ENCODE measurements at regions not wholly inside any gene's neighbourhood (a gene's known extent, or its start where the extent isn't known, plus 50 kb on each side); places are given as distances from the start of the nearest gene placed in this dataset.
A peak's percentile ranks its signal among the peaks of the same experiment; 100 is the strongest.

DNA sequence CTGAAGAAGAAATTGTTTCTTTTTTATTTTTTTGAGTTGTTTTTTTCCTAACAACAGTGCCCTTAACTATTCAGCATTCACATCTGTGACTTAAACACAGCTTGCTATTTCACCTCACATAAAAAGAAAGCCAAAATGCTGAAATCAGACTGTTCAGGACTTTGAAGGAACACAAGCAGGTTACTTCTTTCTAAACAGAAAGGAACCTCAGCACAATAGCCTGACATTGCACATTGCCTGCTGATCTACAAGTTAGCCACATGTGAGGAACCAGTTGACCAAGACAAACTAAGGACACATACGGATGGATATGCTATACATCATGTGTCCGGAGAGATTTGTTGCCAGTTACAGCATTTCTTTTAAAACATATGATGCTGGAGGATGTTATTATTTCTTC, 331.1 kb downstream of the FSIP2 start:
- no peak for DNase-seq (ENCODE audit: low spot score)

DNA sequence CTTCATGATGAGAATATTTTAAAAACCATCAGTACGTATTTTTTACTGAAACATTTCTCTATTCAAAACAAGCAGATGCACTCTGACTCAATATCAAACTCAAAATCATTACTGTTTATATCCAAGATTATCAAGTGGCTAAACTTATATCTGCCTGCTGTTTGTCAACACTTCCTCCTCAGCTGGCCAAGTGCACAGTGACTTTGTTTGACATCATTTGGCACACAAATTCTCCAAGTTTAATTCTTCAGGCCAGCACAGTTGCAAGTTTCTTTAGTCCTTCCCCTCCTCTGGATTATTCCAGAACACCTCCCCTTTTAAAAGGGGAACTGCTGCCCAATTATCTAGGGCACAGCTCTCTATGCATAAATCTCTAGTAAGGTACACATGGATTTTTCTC, 346.6 kb downstream of the FSIP2 start:
- no peak for DNase-seq (ENCODE audit: low spot score)

- DNase-seq (ENCODE audit: low spot score), result no peak
Measured at GRCh38 chr2:186093174-186093573, 354.6 kb downstream of the FSIP2 start.

GRCh38 chr2:186098821-186099220, 360.2 kb downstream of the FSIP2 start:
- no peak for DNase-seq (ENCODE audit: low spot score)

DNA sequence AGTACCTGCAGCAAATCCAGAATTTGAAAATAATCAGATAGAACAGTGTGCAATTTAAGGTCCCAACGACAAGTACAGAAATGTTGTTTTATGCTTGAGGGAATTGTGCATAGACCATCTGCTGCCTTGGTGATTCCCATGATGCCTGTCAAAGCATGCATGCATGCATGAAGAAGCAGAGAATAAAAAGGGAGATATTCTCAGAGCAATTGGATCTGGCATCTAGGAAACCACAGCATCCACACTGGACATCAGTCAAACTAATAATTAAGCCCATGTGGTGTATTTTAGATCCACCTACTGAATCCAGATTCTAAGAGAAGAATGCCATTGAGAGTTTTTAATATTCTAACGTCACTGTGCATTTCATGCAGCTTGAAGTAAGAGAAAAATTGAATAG, 361.2 kb downstream of the FSIP2 start:
- DNase-seq (ENCODE audit: low spot score), result no peak

- no peak for DNase-seq (ENCODE audit: low spot score)
Measured at GRCh38 chr2:186100636-186101035, 362.0 kb downstream of the FSIP2 start.

- DNase-seq (ENCODE audit: low spot score), result no peak
Measured at GRCh38 chr2:186101616-186102015, 363.0 kb downstream of the FSIP2 start.

DNA sequence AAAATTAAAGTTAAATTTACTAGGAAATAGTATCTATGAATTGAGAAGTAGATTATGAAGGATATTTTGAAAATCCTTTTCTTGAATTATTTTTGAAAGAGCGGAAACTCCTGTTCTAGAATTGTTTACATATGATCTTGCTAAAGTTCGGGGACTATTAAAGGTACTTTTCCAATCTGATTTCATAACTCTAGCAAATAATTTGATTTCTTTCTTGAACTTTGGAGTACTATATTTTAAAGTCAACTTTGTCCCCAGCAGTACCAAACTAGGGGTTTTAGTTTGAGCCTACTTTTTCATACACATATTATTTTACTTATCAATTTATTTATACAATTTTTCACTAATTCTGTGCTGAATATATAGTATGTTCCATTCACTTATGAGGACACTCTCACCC, 364.7 kb downstream of the FSIP2 start:
- no peak for DNase-seq (ENCODE audit: low spot score)

GRCh38 chr2:186105016-186105724, 366.6 kb downstream of the FSIP2 start:
- DNase-seq (ENCODE audit: low spot score), result no peak

GRCh38 chr2:186108470-186108869, 369.9 kb downstream of the FSIP2 start:
- DNase-seq (ENCODE audit: low spot score), result no peak

DNA sequence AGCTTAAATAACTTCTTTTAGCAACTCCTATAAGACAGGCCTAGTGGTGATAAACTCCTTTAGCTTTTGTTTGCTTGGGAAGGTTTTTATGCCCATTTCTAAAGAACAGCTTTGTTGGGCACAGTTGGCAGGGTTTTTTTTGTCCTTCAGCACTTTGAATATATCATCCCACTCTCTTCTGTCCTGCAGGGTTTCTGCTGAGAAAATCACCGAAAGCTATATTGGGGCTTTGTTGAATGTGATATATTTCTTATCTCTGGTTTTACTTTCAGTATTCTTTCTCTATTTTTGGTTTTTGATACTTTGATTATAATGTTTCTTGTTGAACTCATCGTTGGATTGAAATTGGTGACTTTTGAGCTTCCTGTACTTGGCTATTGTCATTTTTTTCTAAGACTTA, 372.8 kb upstream of the ZC3H15 start:
- no peak for DNase-seq (ENCODE audit: low spot score)

DNA sequence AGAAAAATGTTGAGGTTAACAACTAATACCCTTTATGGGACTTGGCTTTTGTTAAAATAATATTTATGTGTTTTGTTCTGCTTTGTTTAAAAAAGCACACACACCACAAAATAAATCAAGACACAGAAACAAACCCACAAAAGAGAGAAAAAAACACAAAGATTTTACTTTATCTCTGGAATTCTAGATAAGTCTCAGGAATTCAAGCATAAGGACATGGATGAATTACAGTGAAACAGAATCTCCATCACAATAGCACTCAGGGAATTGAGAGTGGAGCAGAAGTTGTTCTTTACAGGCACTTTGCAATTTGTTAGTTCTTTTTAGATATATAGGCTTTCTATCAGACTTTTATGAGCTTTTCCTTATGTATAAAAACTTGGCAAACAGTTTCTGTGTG, 360.9 kb upstream of the ZC3H15 start:
- DNase-seq (ENCODE audit: low spot score), result no peak

- DNase-seq (ENCODE audit: low spot score), result no peak
Measured at GRCh38 chr2:186125625-186126024, 360.4 kb upstream of the ZC3H15 start.

DNA sequence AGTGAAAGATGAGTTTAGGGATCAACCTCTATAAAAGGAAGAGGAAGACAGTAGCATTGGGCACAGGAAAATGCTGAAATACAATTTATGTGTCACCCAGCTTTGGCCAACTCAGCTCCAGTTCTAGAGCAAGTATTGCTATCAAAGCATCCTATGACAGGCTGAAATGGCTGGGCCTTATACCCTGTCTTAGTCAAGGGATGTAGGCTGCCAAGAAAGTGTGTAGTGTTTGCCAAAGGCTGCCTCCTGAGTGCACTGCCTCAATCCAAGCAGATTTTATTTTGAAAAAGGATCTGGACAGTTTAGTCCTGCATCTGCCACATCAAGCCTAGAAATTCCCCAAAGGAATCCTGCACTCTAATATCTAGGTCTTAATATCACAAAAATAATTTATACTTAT, 359.9 kb upstream of the ZC3H15 start:
- peak; percentile 19 for DNase-seq (ENCODE audit: low spot score)

DNA sequence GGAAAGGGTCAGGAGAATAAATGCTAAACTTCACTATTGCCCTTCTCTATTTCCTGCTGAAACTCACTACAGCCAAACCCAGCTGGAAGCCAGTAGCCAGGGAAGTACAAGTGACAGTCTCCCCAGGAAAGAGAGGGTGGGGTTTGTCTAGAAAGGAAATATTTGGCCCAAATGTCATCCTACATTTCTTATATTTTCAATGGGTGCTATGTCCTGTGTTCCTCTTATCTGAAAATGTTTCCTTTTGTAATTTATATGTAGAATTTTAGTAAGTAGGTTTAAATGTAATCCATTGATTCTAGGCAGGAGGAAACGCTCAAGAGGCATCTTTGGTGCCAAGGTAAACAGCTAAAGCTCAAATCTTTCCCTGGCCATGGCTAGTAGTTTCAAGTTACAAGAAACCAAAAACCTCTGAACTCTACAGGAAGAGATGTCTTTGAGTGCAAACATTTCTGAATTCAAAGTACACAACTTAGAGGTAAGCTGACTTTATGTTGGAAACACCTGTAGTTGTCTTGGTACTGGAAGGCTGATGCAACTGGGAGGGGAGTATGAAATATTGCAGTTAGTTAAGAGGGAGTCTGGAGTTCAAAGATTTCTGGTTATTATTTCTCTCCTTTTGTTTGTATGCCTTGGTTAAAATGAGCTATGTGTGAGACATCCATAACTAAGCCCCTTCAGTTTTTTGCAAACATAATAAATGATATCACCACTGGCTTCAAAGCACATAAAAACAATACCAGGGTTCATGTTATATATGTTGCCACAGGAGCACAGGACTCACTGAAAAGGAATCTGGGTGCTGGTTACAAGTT, 356.1 kb upstream of the ZC3H15 start:
- no peak for DNase-seq (ENCODE audit: low spot score)

GRCh38 chr2:186130748-186131641, 355.1 kb upstream of the ZC3H15 start:
- no peak for DNase-seq (ENCODE audit: low spot score)

- DNase-seq (ENCODE audit: low spot score), result no peak
Measured at GRCh38 chr2:186135686-186136085, 350.4 kb upstream of the ZC3H15 start.

GRCh38 chr2:186136860-186137259, 349.2 kb upstream of the ZC3H15 start:
- DNase-seq (ENCODE audit: low spot score), result no peak

GRCh38 chr2:186138845-186139244, 347.2 kb upstream of the ZC3H15 start:
- DNase-seq (ENCODE audit: low spot score), result no peak

DNA sequence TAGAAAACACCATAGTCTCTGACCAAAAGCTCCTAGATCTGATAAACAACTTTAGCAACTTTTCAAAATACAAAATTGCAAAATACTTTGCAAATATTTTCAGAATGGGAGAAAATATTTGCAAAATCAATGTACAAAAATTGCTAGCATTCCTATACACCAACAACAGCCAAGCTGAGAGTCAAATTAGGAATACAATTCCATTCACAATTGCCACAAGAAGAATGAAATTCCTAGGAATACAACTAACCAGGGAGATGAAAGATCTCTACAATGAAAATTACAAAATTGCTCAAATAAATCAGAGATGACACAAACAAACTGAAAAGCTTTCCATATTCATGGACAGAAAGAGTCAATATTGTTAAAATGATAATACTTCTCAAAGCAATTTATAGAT, 327.0 kb upstream of the ZC3H15 start:
- DNase-seq (ENCODE audit: low spot score), result no peak

- no peak for DNase-seq (ENCODE audit: low spot score)
Measured at GRCh38 chr2:186164325-186164724, 321.7 kb upstream of the ZC3H15 start.

DNA sequence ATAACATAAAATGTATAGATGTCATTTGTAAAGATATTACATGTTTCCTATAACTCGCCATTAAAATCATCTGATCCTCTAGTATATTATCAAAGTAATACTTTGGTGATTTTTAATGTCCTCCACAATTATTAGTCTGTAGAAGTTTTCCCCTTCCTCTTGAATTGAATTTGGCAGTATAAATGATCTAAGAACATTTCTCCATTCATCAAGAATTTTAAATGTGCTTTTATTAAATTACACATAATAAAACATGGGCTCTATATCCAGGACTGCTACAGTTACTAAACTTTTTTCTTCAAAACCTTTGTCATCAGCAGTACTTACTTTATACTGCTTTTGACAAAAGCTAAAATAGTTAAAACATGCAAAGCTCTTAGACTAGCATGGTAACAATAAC, 315.4 kb upstream of the ZC3H15 start:
- no peak for DNase-seq (ENCODE audit: low spot score)

GRCh38 chr2:186181625-186182024, 304.4 kb upstream of the ZC3H15 start:
- no peak for DNase-seq (ENCODE audit: low spot score)

Data from pons (tissue), 1 donor.